ENCODE measurements at regions not wholly inside any gene's neighbourhood (a gene's known extent, or its start where the extent isn't known, plus 50 kb on each side); places are given as distances from the start of the nearest gene placed in this dataset.
A peak's percentile ranks its signal among the peaks of the same experiment; 100 is the strongest.

DNA sequence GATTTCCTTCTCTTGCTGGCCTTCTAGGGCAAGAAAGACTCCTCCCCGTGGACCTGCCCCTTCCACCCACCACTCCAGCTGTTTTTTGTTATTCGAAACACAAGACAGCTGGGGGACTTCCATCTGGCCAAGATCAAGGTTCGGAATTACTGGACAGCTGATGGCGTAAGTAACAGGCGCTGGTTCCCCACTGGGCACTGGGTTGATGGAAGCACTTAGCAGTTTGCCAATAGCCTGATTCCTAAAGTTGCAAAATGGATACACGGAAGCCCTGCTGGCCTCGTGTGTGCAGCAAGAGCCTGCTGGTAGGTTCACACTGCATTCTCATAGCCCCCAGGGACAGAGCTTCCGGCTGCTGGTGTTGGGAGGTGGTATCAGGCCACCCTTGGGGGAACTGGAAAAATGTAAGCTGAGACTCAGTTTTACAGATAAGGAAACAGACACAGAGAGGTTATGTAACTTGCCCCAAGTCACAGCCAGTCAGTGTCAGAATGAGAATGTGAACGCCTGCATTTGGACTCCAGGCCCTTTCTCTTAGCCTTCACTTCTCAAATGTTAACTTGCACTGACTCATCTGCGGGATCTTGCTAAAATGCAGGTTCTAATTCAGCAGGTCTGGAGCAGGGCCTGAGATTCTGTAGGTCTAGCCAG is 171.7 kb downstream of the KATNIP start:
- TF ChIP-seq, protein P1, sequence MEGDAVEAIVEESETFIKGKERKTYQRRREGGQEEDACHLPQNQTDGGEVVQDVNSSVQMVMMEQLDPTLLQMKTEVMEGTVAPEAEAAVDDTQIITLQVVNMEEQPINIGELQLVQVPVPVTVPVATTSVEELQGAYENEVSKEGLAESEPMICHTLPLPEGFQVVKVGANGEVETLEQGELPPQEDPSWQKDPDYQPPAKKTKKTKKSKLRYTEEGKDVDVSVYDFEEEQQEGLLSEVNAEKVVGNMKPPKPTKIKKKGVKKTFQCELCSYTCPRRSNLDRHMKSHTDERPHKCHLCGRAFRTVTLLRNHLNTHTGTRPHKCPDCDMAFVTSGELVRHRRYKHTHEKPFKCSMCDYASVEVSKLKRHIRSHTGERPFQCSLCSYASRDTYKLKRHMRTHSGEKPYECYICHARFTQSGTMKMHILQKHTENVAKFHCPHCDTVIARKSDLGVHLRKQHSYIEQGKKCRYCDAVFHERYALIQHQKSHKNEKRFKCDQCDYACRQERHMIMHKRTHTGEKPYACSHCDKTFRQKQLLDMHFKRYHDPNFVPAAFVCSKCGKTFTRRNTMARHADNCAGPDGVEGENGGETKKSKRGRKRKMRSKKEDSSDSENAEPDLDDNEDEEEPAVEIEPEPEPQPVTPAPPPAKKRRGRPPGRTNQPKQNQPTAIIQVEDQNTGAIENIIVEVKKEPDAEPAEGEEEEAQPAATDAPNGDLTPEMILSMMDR (IDR thresholded peaks at IDR 0.05): no peak
- no peak for TF ChIP-seq POLR2AphosphoS5 (IDR thresholded peaks at IDR 0.05)
- no peak for TF ChIP-seq POLR2A (IDR thresholded peaks at IDR 0.05)
- H3K36me3 ChIP-seq: no peaks in the 10 kb centered on the region
- 58% methylated on average over 10 of the region's 10 CpGs for WGBS
- H3K9me3 ChIP-seq: no peaks in the 10 kb centered on the region
- peaks cover 6% of the 10 kb centered on the region for H3K4me1 ChIP-seq (replicated peaks)
- H3K27ac ChIP-seq: no peak overlapping the region
- intact Hi-C loops (cut with DNase I): no loop called here
- no peaks in the 10 kb centered on the region for H3K27me3 ChIP-seq (replicated peaks; ENCODE audit: insufficient read depth)
- no peak overlapping the region for H3K4me3 ChIP-seq
- no peak for DNase-seq (ENCODE audit: low spot score)

DNA sequence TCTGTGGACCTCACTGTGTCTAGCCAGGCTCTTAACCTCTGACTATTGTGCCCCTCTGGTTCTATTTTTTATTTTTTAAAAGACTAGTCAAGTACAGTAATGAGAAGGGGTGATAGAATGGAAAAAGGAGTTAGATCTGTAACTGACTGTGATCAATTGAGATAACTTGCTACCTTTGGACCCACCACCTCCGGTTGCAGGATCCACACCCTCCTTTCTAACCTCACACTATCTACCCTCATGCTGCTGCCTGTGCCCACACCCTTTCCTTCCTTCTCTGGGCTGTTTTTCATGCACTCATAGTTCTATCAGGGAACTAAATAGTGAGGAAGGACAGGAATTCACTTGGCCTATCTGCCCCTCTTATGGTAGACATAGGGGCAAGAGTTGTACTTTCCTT is 172.3 kb downstream of the KATNIP start:
- TF ChIP-seq POLR2A (IDR thresholded peaks at IDR 0.05) (no peak), POLR2AphosphoS5 (IDR thresholded peaks at IDR 0.05) (no peak)
- TF ChIP-seq, protein P1 (IDR thresholded peaks at IDR 0.05): no peak
- Histone ChIP-seq H3K27ac (no peak overlapping the region), H3K4me1 (replicated peaks) (peaks cover 6% of the 10 kb centered on the region), H3K4me3 (no peak overlapping the region), H3K36me3 (no peaks in the 10 kb centered on the region), H3K9me3 (no peaks in the 10 kb centered on the region), H3K27me3 (replicated peaks; ENCODE audit: insufficient read depth) (no peaks in the 10 kb centered on the region)
- DNase-seq (ENCODE audit: low spot score): no peak
- intact Hi-C loops (cut with DNase I): no loop called here
- WGBS: 92% methylated on average over 1 of the region's 1 CpG

DNA sequence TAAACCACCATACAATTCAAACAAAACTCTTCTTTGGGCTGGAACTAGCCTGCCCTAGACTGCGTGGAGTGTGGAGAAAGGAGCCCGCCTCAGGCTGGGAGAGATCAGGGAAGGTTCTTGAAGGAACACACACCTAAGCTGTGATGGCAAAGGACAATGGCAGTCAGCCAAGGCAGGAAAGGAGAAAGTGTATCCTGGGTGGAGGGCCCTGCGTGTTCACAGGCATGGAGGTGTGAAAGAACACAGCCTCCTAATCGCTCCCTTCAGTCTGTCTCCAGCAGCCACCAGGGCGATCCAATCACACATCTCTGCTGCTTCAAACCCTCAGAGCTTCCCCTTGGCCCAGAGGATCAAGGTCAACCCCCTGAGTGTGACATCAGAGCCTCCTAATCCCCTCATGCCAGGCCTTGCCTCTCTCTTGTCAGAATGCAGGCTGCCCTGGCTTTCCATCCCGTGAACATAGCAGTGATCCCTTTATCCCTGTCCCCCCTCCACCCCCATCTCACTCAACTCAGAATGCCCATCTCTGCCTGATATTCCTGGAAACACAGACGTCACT is 173.0 kb downstream of the KATNIP start:
- Histone ChIP-seq H3K4me3 (no peak overlapping the region), H3K27ac (no peak overlapping the region), H3K4me1 (replicated peaks) (peaks cover 6% of the 10 kb centered on the region), H3K27me3 (replicated peaks; ENCODE audit: insufficient read depth) (no peaks in the 10 kb centered on the region), H3K36me3 (no peaks in the 10 kb centered on the region), H3K9me3 (no peaks in the 10 kb centered on the region)
- WGBS: 87% methylated on average over 7 of the region's 7 CpGs
- intact Hi-C loops (cut with DNase I): no loop called here
- no peak for DNase-seq (ENCODE audit: low spot score)
- TF ChIP-seq, protein P1 (IDR thresholded peaks at IDR 0.05): no peak
- TF ChIP-seq POLR2A (IDR thresholded peaks at IDR 0.05): no peak
- no peak for TF ChIP-seq POLR2AphosphoS5 (IDR thresholded peaks at IDR 0.05)

DNA sequence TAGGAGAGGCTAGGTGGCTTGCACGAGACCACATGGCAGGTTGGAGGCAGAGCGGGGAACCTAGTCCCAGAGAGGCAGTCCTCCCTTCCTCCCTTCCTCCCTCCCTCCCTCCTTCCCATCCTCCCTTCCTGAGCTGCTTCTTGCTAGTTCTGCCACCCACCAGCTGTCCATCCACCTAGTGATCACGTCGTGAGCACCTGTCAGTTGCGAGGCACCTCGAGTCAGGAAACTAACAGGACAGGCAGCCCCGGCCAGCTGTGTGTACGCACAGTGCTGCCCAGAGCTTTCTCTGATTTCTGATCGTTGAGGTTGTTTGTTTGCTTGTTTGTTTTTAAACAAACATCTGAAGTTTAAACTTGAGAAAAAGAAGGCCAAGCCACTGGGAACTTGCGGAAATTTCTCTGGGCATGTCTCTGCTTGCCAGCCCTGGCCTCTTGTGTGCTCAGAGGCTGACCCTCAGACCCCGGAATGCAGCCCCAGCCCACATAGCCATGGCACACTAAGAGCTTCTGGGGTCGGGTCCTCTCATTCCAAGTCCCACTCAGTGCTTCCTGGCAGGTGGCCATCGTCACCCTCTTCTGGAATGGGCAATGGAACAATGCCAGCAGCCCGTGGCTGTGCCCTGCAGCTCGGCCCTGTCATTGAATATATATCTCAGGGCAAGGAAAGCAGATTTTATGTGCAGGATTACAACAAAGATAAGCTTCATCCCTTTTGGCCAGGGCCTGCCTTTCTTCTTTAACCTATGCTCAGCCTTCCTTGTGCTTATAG is 174.0 kb downstream of the KATNIP start:
- Histone ChIP-seq H3K4me1 (replicated peaks) (peaks cover 6% of the 10 kb centered on the region), H3K9me3 (no peaks in the 10 kb centered on the region), H3K27ac (peak overlapping the region; percentile 25 to 33), H3K4me3 (no peak overlapping the region), H3K36me3 (no peaks in the 10 kb centered on the region), H3K27me3 (replicated peaks; ENCODE audit: insufficient read depth) (no peaks in the 10 kb centered on the region)
- TF ChIP-seq POLR2A (IDR thresholded peaks at IDR 0.05) (no peak), POLR2AphosphoS5 (IDR thresholded peaks at IDR 0.05) (no peak)
- TF ChIP-seq, protein P1 (IDR thresholded peaks at IDR 0.05): no peak
- WGBS: 36% methylated on average over 15 of the region's 15 CpGs
- intact Hi-C loops (cut with DNase I): no loop called here
- no peak for DNase-seq (ENCODE audit: low spot score)
